ENCODE measurements at regions not wholly inside any gene's neighbourhood (a gene's known extent, or its start where the extent isn't known, plus 50 kb on each side); places are given as distances from the start of the nearest gene placed in this dataset.
"Not testable (repeated sequence)": the region's sequence is repeated elsewhere in the genome, so short reads cannot be mapped to it uniquely, and the experiment has no call there.

- H3K27ac Mint-ChIP-seq; H3K4me1 Mint-ChIP-seq; H3K36me3 Mint-ChIP-seq; H3K4me3 Mint-ChIP-seq; H3K9me3 Mint-ChIP-seq; DNase-seq (ENCODE audit: low spot score in 2 of 2, unreplicated experiment in 2 of 2); H3K27me3 Mint-ChIP-seq (ENCODE audit: low read depth): not testable (repeated sequence)
Measured at GRCh38 chr4:131883181-131883580, 1265.9 kb upstream of the PCDH10 start.

- not testable (repeated sequence) for H3K27me3 Mint-ChIP-seq (ENCODE audit: low read depth); H3K4me1 Mint-ChIP-seq; H3K9me3 Mint-ChIP-seq; H3K27ac Mint-ChIP-seq; DNase-seq (ENCODE audit: low spot score in 2 of 2, unreplicated experiment in 2 of 2); H3K36me3 Mint-ChIP-seq; H3K4me3 Mint-ChIP-seq
Measured at GRCh38 chr4:131925662-131926061, 1223.4 kb upstream of the PCDH10 start.

GRCh38 chr4:131967646-131968045 lies 1181.4 kb upstream of the PCDH10 start:
- H3K4me3 Mint-ChIP-seq; DNase-seq (ENCODE audit: low spot score in 2 of 2, unreplicated experiment in 2 of 2); H3K27me3 Mint-ChIP-seq (ENCODE audit: low read depth); H3K27ac Mint-ChIP-seq; H3K9me3 Mint-ChIP-seq; H3K4me1 Mint-ChIP-seq; H3K36me3 Mint-ChIP-seq: not testable (repeated sequence)

GRCh38 chr4:131974730-131975129 lies 1174.4 kb upstream of the PCDH10 start:
- H3K4me3 Mint-ChIP-seq = no peak overlapping the region
- H3K36me3 Mint-ChIP-seq = peaks cover 15% of the 10 kb centered on the region
- H3K4me1 Mint-ChIP-seq = no peaks in the 10 kb centered on the region
- DNase-seq (ENCODE audit: low spot score in 2 of 2, unreplicated experiment in 2 of 2) = no peak
- H3K27me3 Mint-ChIP-seq (ENCODE audit: low read depth) = no peaks in the 10 kb centered on the region
- peaks cover 22% of the 10 kb centered on the region for H3K9me3 Mint-ChIP-seq
- no peak overlapping the region for H3K27ac Mint-ChIP-seq
- TF ChIP-seq CTCF (IDR thresholded peaks at IDR 0.05; ENCODE audit: unreplicated experiment) = no peak

- H3K4me1 Mint-ChIP-seq; H3K27ac Mint-ChIP-seq; H3K4me3 Mint-ChIP-seq; DNase-seq (ENCODE audit: low spot score in 2 of 2, unreplicated experiment in 2 of 2); H3K27me3 Mint-ChIP-seq (ENCODE audit: low read depth): not testable (repeated sequence)
- H3K9me3 Mint-ChIP-seq = peaks cover 23% of the 10 kb centered on the region
- peaks cover 15% of the 10 kb centered on the region for H3K36me3 Mint-ChIP-seq
Measured at GRCh38 chr4:131975276-131976132, 1173.6 kb upstream of the PCDH10 start.

GRCh38 chr4:131976133-131977002 lies 1172.7 kb upstream of the PCDH10 start:
- Mint-ChIP-seq H3K9me3 (peaks cover 30% of the 10 kb centered on the region), H3K36me3 (peaks cover 15% of the 10 kb centered on the region)
- not testable (repeated sequence) for H3K4me1 Mint-ChIP-seq; DNase-seq (ENCODE audit: low spot score in 2 of 2, unreplicated experiment in 2 of 2); H3K4me3 Mint-ChIP-seq; H3K27ac Mint-ChIP-seq; H3K27me3 Mint-ChIP-seq (ENCODE audit: low read depth)

- Mint-ChIP-seq H3K9me3 (peaks cover 36% of the 10 kb centered on the region), H3K27me3 (ENCODE audit: low read depth) (no peaks in the 10 kb centered on the region), H3K36me3 (peaks cover 15% of the 10 kb centered on the region), H3K4me3 (no peak overlapping the region), H3K4me1 (no peaks in the 10 kb centered on the region), H3K27ac (no peak overlapping the region)
- no peak for DNase-seq (ENCODE audit: low spot score in 2 of 2, unreplicated experiment in 2 of 2)
- TF ChIP-seq CTCF (IDR thresholded peaks at IDR 0.05; ENCODE audit: unreplicated experiment) = no peak
Measured at GRCh38 chr4:131978120-131978519, 1171.0 kb upstream of the PCDH10 start.

GRCh38 chr4:131989576-131989975 lies 1159.5 kb upstream of the PCDH10 start:
- H3K27me3 Mint-ChIP-seq (ENCODE audit: low read depth) = no peaks in the 10 kb centered on the region
- H3K9me3 Mint-ChIP-seq = peaks cover 11% of the 10 kb centered on the region
- peak overlapping the region; percentile 13 for H3K27ac Mint-ChIP-seq
- no peaks in the 10 kb centered on the region for H3K36me3 Mint-ChIP-seq
- H3K4me3 Mint-ChIP-seq = no peak overlapping the region
- TF ChIP-seq CTCF (IDR thresholded peaks at IDR 0.05; ENCODE audit: unreplicated experiment) = no peak
- DNase-seq (ENCODE audit: low spot score in 2 of 2, unreplicated experiment in 2 of 2) = no peak
- H3K4me1 Mint-ChIP-seq = peaks cover 9% of the 10 kb centered on the region
